Right lobe of liver (tissue), 6 donors: ENCODE measurements at regions not wholly inside any gene's neighbourhood (a gene's known extent, or its start where the extent isn't known, plus 50 kb on each side); places are given as distances from the start of the nearest gene placed in this dataset.

Source experiments
- ATAC-seq, 4 donors: fragments of 200-7000 bp; cut with Tn5 transposase; one replicate each; pipeline ENCODE4 v1.9.1; 2020; ENCODE audit warnings: mild to moderate bottlenecking in 4 of 4, moderate library complexity in 4 of 4
- DNase-seq, 3 donors: peaks; one replicate each; pipeline ENCODE4 v3.0.0-alpha.2; 2020
- H3K27ac ChIP-seq, 3 donors: fragments of 200-600 bp; one replicate each; pipeline ENCODE4 v1.8.0; 2022
- H3K27me3 ChIP-seq, 2 donors: fragments of 200-600 bp; one replicate each; pipeline ENCODE4 v1.8.0; 2022
- H3K36me3 ChIP-seq, 4 donors: fragments of 200-600 bp; sonication (generic) in 1 of 4; one replicate each; pipeline versions ENCODE4 v1.5.1 to v1.8.0; 2017 to 2022; ENCODE audit warnings: control low read depth in 1 of 4
- H3K4me1 ChIP-seq, 4 donors: fragments of 200-600 bp; sonication (generic) in 1 of 4; one replicate each; pipeline versions ENCODE4 v1.5.1 to v1.8.0; 2017 to 2022; ENCODE audit warnings: control low read depth in 1 of 4
- H3K4me3 ChIP-seq, 3 donors: fragments of 200-600 bp; one replicate each; pipeline ENCODE4 v1.8.0; 2022
- H3K9me3 ChIP-seq, 4 donors: fragments of 200-600 bp; sonication (generic) in 1 of 4; one replicate each; pipeline versions ENCODE4 v1.5.1 to v1.8.0; 2017 to 2022; ENCODE audit warnings: control low read depth in 1 of 4
- POLR2A ChIP-seq: fragments of 450-650 bp; IDR thresholded peaks from one replicate; pipeline ENCODE4 v1.6.1; 2017; ENCODE audit warnings: antibody characterized with exemption, mild to moderate bottlenecking
- WGBS: methylation state at CpG from one replicate; pipeline ENCODE4 v1.1.6; 2018; ENCODE audit warnings: low coverage, low lambda C conversion rate; ENCODE audit not compliant: insufficient coverage; ENCODE audit errors: missing lambda C conversion rate; 5-methylcytosine and 5-hydroxymethylcytosine counted together
- intact Hi-C, 2 donors: fragments of 100-400 bp; cut with DNase I; formaldehyde crosslinking; loops; one replicate each; pipeline versions ENCODE4 v1.11.2 to v1.14.1; 2022
- TF ChIP-seq, protein P1 (sequence below), 4 donors: fragments of 200-600 bp in 3 of 4; fragments of 450-650 bp in 1 of 4; IDR thresholded peaks; one replicate each; pipeline versions ENCODE4 v1.5.1 to v1.8.0; 2016 to 2022; ENCODE audit warnings: antibody characterized with exemption in 4 of 4, mild to moderate bottlenecking in 2 of 4
- donor health status: DM: no; HTN: yes; CAD: no.
- donor health status: DM: no; HTN: no; CAD: no.
- donor health status: DM: no; HTN: no; CAD: no.
- donor health status: DM: no; HTN: yes; CAD: no.
- donor health status: DM: no; HTN: yes; CAD: no.

GRCh38 chr5:162377895-162378294 is 310.3 kb downstream of the GABRG2 start:
- Histone ChIP-seq H3K27me3 (no peaks in the 10 kb centered on the region), H3K4me1 (no peaks in the 10 kb centered on the region), H3K27ac (no peak overlapping the region), H3K36me3 (no peaks in the 10 kb centered on the region), H3K9me3 (no peaks in the 10 kb centered on the region), H3K4me3 (no peak overlapping the region)
- TF ChIP-seq, protein P1, sequence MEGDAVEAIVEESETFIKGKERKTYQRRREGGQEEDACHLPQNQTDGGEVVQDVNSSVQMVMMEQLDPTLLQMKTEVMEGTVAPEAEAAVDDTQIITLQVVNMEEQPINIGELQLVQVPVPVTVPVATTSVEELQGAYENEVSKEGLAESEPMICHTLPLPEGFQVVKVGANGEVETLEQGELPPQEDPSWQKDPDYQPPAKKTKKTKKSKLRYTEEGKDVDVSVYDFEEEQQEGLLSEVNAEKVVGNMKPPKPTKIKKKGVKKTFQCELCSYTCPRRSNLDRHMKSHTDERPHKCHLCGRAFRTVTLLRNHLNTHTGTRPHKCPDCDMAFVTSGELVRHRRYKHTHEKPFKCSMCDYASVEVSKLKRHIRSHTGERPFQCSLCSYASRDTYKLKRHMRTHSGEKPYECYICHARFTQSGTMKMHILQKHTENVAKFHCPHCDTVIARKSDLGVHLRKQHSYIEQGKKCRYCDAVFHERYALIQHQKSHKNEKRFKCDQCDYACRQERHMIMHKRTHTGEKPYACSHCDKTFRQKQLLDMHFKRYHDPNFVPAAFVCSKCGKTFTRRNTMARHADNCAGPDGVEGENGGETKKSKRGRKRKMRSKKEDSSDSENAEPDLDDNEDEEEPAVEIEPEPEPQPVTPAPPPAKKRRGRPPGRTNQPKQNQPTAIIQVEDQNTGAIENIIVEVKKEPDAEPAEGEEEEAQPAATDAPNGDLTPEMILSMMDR (IDR thresholded peaks at IDR 0.05), result no peak
- no peak for TF ChIP-seq POLR2A
- 6% methylated on average over 1 of the region's 1 CpG for WGBS
- no peak for ATAC-seq
- intact Hi-C loops, result no loop called here
- DNase-seq, result no peak

- Histone ChIP-seq H3K36me3 (no peaks in the 10 kb centered on the region), H3K4me1 (no peaks in the 10 kb centered on the region), H3K27me3 (no peaks in the 10 kb centered on the region), H3K9me3 (no peaks in the 10 kb centered on the region), H3K27ac (no peak overlapping the region), H3K4me3 (no peak overlapping the region)
- ATAC-seq, result no peak
- no peak for DNase-seq
- TF ChIP-seq, protein P1 (IDR thresholded peaks at IDR 0.05), result no peak
- TF ChIP-seq POLR2A, result no peak
- intact Hi-C loops, result no loop called here
- WGBS, result 50% methylated on average over 3 of the region's 3 CpGs
Observed at GRCh38 chr5:162382839-162383238, 315.3 kb downstream of the GABRG2 start.

DNA sequence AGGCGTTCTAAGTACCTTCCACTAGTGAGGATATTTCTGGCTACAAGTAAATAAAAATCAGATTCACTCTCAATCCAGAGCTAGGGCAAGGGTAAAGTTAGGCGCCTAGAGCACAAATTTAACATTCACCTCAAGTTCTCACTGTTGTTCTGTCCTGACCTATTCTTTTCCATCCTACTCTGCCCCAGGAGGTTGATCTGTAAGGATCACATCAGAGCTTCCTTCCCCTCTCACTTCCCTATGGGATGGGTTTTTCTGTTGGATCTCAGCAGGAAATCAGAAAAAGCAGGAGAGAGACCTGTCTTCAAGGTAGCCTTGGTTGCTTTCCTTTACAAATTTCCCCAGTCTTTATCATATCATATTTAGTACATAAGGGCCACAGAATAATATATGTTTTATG is 316.7 kb downstream of the GABRG2 start:
- no peaks in the 10 kb centered on the region for H3K36me3 ChIP-seq
- ATAC-seq (no peak), DNase-seq (no peak)
- no peaks in the 10 kb centered on the region for H3K4me1 ChIP-seq
- H3K4me3 ChIP-seq, result no peak overlapping the region
- TF ChIP-seq, protein P1 (IDR thresholded peaks at IDR 0.05), result no peak
- TF ChIP-seq POLR2A, result no peak
- WGBS, result 23% methylated on average over 2 of the region's 2 CpGs
- H3K9me3 ChIP-seq, result no peaks in the 10 kb centered on the region
- no peak overlapping the region for H3K27ac ChIP-seq
- no peaks in the 10 kb centered on the region for H3K27me3 ChIP-seq
- intact Hi-C loops, result no loop called here

DNA sequence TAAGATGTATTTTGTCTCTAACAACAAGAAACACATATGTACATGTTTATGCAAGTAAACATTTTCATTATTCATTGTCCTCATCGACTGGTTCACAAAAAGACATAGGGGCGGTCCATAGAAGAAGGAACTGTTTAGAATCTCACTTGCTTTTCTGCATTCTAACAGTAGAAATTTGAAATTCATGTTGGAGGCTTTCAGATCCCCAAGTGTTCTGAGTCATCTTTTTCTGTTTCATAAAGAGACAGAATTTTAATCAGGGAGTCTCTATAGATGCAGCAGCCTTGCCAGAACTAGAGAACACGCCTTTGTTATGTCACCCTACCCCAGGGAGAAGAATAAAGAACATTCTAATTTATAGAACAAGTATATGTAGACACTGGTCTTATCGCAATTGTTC is 324.3 kb downstream of the GABRG2 start:
- Histone ChIP-seq H3K36me3 (no peaks in the 10 kb centered on the region), H3K4me3 (no peak overlapping the region), H3K9me3 (no peaks in the 10 kb centered on the region), H3K4me1 (no peaks in the 10 kb centered on the region), H3K27me3 (no peaks in the 10 kb centered on the region), H3K27ac (no peak overlapping the region)
- no peak for TF ChIP-seq POLR2A
- TF ChIP-seq, protein P1 (IDR thresholded peaks at IDR 0.05), result no peak
- intact Hi-C loops, result no loop called here
- no peak for DNase-seq
- ATAC-seq, result no peak
- 51% methylated on average over 4 of the region's 4 CpGs for WGBS

- no peak for DNase-seq
- no peaks in the 10 kb centered on the region for H3K27me3 ChIP-seq
- no peaks in the 10 kb centered on the region for H3K9me3 ChIP-seq
- H3K27ac ChIP-seq, result no peak overlapping the region
- ATAC-seq, result no peak
- TF ChIP-seq, protein P1 (IDR thresholded peaks at IDR 0.05), result no peak
- TF ChIP-seq POLR2A, result no peak
- no peaks in the 10 kb centered on the region for H3K4me1 ChIP-seq
- intact Hi-C loops, result no loop called here
- H3K36me3 ChIP-seq, result no peaks in the 10 kb centered on the region
- no peak overlapping the region for H3K4me3 ChIP-seq
Observed at GRCh38 chr5:162392336-162392735, 324.8 kb downstream of the GABRG2 start.
